GM13976 (cell line): ENCODE measurements at regions not wholly inside any gene's neighbourhood (a gene's known extent, or its start where the extent isn't known, plus 50 kb on each side); places are given as distances from the start of the nearest gene placed in this dataset.

Experiments
- DNase-seq: peaks from one replicate; pipeline ENCODE4 v3.0.0; 2012; ENCODE audit warnings: low spot score
- CTCF ChIP-seq: IDR thresholded peaks from 2 replicates; pipeline ENCODE4 v1.5.1; 2012; ENCODE audit warnings: borderline replicate concordance, mild to moderate bottlenecking; ENCODE audit not compliant: insufficient read depth; ENCODE audit errors: extremely low read depth, missing control alignments, control extremely low read depth
- in situ Hi-C: fragments of 300-500 bp; cut with MboI; formaldehyde crosslinking; loops from one replicate; pipeline ENCODE4 v1.12.0; 2022; ENCODE audit warnings: low sequenced_read_pairs, mixed read lengths, inconsistent platforms; ENCODE audit not compliant: unreplicated experiment

DNA sequence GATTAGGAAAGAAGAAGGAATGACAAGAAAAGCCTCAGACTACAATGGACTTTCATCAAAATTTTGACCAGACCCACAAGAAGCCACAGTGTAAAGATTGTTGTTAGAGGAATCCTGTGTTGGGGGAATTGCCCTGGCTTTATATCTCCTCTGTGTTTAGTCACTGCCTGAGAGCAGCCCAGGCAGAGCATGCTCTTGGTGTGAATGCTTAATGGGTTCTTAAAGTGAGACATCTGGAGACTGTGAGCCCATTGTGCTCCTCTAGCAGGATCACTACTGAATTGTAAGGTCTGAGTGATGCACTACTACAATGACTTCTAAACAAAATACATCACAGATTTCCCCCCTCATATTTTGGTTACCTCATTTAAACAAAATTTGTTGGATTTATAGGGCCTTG lies 1860.5 kb upstream of the ADGRL3 start:
- no peak for TF ChIP-seq CTCF
- no peak for DNase-seq
- in situ Hi-C loops = no loop called here

- in situ Hi-C loops = no loop called here
- no peak for DNase-seq
- TF ChIP-seq CTCF = no peak
Measured at GRCh38 chr4:59341506-59341905, 1858.6 kb upstream of the ADGRL3 start.

- in situ Hi-C loops = no loop called here
- TF ChIP-seq CTCF = no peak
- DNase-seq = no peak
Measured at GRCh38 chr4:59348949-59349348, 1851.2 kb upstream of the ADGRL3 start.

DNA sequence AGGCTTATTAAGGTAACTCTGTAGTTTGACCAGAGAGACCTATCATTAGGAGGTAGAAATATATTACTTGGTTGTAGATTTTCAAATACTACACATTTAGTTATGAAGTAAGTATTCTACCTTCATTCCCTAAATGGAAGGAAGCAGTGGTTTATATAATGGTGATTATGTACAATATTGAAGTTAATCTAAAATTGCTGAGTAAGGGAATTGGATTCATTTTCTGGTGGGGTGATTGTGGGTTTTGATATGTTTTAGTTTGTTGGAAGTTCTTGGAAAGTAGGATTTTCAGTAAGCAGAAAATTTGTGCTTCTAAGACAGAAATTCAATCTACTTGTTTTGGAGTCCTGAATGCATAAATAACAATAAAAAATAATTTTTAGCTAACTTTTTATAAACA lies 1830.9 kb upstream of the ADGRL3 start:
- no peak for TF ChIP-seq CTCF
- no peak for DNase-seq
- in situ Hi-C loops = no loop called here

DNA sequence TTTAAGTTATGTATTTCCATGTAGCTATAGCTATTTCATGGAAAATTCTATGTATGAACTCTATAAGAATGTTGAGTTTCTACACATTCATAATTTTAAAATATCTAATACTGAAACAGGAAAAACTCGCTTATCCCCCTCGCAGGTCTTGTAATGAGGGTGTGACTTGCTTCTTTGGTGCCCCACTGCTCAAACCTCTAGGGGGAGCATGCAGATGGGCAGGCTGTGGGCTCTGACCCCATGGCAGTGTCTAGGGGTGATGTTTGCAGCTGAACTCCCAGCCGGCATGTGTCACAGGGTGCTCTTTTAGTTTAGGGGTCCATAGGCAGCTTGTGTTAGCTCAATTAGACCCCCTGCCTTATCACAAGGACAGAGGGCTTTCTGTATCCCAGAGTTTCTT lies 1825.7 kb upstream of the ADGRL3 start:
- TF ChIP-seq CTCF = no peak
- no peak for DNase-seq
- in situ Hi-C loops = no loop called here

- no peak for DNase-seq
- in situ Hi-C loops = no loop called here
- no peak for TF ChIP-seq CTCF
Measured at GRCh38 chr4:59380841-59381366, 1819.2 kb upstream of the ADGRL3 start.

DNA sequence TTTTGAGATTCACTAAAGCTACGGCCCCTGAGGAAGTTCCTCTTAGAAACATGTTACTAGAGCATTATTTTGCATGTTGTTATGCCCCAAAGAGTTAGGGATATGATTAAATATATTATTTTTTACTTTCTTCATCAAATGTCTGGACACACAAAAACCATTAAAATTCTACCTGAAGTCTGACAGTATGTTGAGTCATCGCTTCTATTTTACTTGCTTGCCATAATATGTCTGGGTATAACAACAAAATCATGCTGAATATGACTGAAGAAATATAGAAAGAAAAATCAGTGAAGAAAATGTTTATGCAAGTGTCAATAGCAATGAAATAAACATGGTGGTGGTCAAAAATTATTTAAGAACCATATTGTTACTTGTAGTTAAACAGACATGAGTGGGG lies 1818.5 kb upstream of the ADGRL3 start:
- DNase-seq = no peak
- no peak for TF ChIP-seq CTCF
- in situ Hi-C loops = no loop called here
